ENCODE measurements at regions not wholly inside any gene's neighbourhood (a gene's known extent, or its start where the extent isn't known, plus 50 kb on each side); places are given as distances from the start of the nearest gene placed in this dataset.

- TF ChIP-seq RAD21 (IDR thresholded peaks at IDR 0.05) (no peak), TAF1 (conservative IDR thresholded peaks at IDR 0.05) (no peak), HNF4A (conservative IDR thresholded peaks at IDR 0.05) (peak in 1 of 2 donors; percentile 22), JUND (IDR thresholded peaks at IDR 0.05) (no peak)
- TF ChIP-seq, protein P1, sequence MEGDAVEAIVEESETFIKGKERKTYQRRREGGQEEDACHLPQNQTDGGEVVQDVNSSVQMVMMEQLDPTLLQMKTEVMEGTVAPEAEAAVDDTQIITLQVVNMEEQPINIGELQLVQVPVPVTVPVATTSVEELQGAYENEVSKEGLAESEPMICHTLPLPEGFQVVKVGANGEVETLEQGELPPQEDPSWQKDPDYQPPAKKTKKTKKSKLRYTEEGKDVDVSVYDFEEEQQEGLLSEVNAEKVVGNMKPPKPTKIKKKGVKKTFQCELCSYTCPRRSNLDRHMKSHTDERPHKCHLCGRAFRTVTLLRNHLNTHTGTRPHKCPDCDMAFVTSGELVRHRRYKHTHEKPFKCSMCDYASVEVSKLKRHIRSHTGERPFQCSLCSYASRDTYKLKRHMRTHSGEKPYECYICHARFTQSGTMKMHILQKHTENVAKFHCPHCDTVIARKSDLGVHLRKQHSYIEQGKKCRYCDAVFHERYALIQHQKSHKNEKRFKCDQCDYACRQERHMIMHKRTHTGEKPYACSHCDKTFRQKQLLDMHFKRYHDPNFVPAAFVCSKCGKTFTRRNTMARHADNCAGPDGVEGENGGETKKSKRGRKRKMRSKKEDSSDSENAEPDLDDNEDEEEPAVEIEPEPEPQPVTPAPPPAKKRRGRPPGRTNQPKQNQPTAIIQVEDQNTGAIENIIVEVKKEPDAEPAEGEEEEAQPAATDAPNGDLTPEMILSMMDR (IDR thresholded peaks at IDR 0.05; ENCODE audit: low read depth, low read length, missing input control) = no peak
Measured at GRCh38 chr5:82620957-82621600, 342.9 kb upstream of the RPS23 start.
